IMR-90 (cell line): ENCODE measurements at regions not wholly inside any gene's neighbourhood (a gene's known extent, or its start where the extent isn't known, plus 50 kb on each side); places are given as distances from the start of the nearest gene placed in this dataset.

Source experiments
- ATAC-seq: fragments of 200-7000 bp; cut with Tn5 transposase; 2 replicates; pipeline ENCODE4 v1.9.1; 2020; ENCODE audit warnings: low read depth, mild to moderate bottlenecking, moderate library complexity
- BruUV-seq: library from RNA; stranded (reverse); fragments of 400-500 nt; replicated peaks from 2 replicates; lab custom pipeline; 2021; lab: Mats Ljungman, UMichigan
- CTCF ChIA-PET: fragments of 300-600 bp; formaldehyde crosslinking; extraction: SDS; loops from one replicate; lab custom pipeline; 2021; ENCODE audit warnings: antibody characterized with exemption; lab: Yijun Ruan, JAX
- POLR2A ChIA-PET: fragments of 300-600 bp; sonication (Branson Sonifier 250); formaldehyde crosslinking; loops from one replicate; lab custom pipeline; 2022; ENCODE audit warnings: antibody characterized with exemption; ENCODE audit not compliant: unreplicated experiment; lab: Charles Lee
- DNase-seq: peaks from one replicate; pipeline ENCODE4 v3.0.0; 2013
- H2AFZ ChIP-seq: replicated peaks from 2 replicates; pipeline ENCODE3; 2013; ENCODE audit warnings: low read length, mild to moderate bottlenecking; ENCODE audit not compliant: poor library complexity
- H2AK5ac ChIP-seq: 2 replicates; pipeline ENCODE4 v1.6.1; 2013; ENCODE audit warnings: low read depth, low read length, inconsistent platforms
- H2AK9ac ChIP-seq: replicated peaks from 2 replicates; pipeline ENCODE3; 2013; ENCODE audit warnings: mild to moderate bottlenecking, low read depth, low read length, moderate library complexity; ENCODE audit not compliant: poor library complexity
- H2BK120ac ChIP-seq: 2 replicates; pipeline ENCODE4 v1.6.1; 2013; ENCODE audit warnings: low read depth, low read length, inconsistent platforms
- H2BK15ac ChIP-seq: 3 replicates; pipeline ENCODE4 v1.6.1; 2013; ENCODE audit warnings: low read depth, low read length, inconsistent platforms
- H2BK20ac ChIP-seq: 2 replicates; pipeline ENCODE4 v1.6.1; 2013; ENCODE audit warnings: low read depth, mild to moderate bottlenecking, inconsistent platforms, low read length, moderate library complexity
- H2BK5ac ChIP-seq: 2 replicates; pipeline ENCODE4 v1.6.1; 2013; ENCODE audit warnings: mild to moderate bottlenecking, low read depth, low read length, inconsistent platforms; ENCODE audit not compliant: poor library complexity, severe bottlenecking
- H3K14ac ChIP-seq: replicated peaks from 2 replicates; pipeline ENCODE4 v1.6.1; 2013; ENCODE audit warnings: low read depth, low read length, inconsistent platforms
- H3K18ac ChIP-seq: 2 replicates; pipeline ENCODE4 v1.6.1; 2013; ENCODE audit warnings: low read depth, low read length, control low read depth
- H3K23ac ChIP-seq: 2 replicates; pipeline ENCODE4 v1.6.1; 2013; ENCODE audit warnings: low read depth, low read length, inconsistent platforms
- H3K27ac ChIP-seq: 2 replicates; pipeline ENCODE4 v1.5.1; 2013; ENCODE audit warnings: mild to moderate bottlenecking, control low read depth, low read length; ENCODE audit not compliant: insufficient read depth
- H3K27me3 ChIP-seq: 2 replicates; pipeline ENCODE4 v1.6.1; 2013; ENCODE audit warnings: low read length; ENCODE audit not compliant: control insufficient read depth, insufficient read depth
- H3K36me3 ChIP-seq: 2 replicates; pipeline ENCODE4 v1.6.1; 2013; ENCODE audit warnings: low read length, mixed read lengths; ENCODE audit not compliant: control insufficient read depth, insufficient read depth
- H3K4ac ChIP-seq: 2 replicates; pipeline ENCODE4 v1.6.1; 2013; ENCODE audit warnings: low read depth, low read length, inconsistent platforms
- H3K4me1 ChIP-seq: 2 replicates; pipeline ENCODE4 v1.6.1; 2013; ENCODE audit warnings: low read length, mixed read lengths; ENCODE audit not compliant: control insufficient read depth, insufficient read depth
- H3K4me2 ChIP-seq: 2 replicates; pipeline ENCODE4 v1.6.1; 2013; ENCODE audit warnings: low read depth, mild to moderate bottlenecking, control low read depth, low read length, moderate library complexity
- H3K4me3 ChIP-seq: 2 replicates; pipeline ENCODE4 v1.5.1; 2013; ENCODE audit warnings: low read depth, mild to moderate bottlenecking, control low read depth, low read length, moderate library complexity; ENCODE audit not compliant: insufficient read depth
- H3K56ac ChIP-seq: 2 replicates; pipeline ENCODE4 v1.6.1; 2013; ENCODE audit warnings: low read length, inconsistent platforms; ENCODE audit not compliant: insufficient read depth; ENCODE audit errors: extremely low read depth
- H3K79me1 ChIP-seq, 2 experiments: 2 replicates each; pipeline ENCODE4 v1.6.1; 2013; ENCODE audit warnings: low read length in 2 of 2, inconsistent platforms in 1 of 2, low read depth in 1 of 2
- H3K9ac ChIP-seq: 2 replicates; pipeline ENCODE4 v1.6.1; 2013; ENCODE audit warnings: low read depth, low read length, control low read depth
- H3K9me1 ChIP-seq: 2 replicates; pipeline ENCODE4 v1.6.1; 2013; ENCODE audit warnings: low read length, inconsistent platforms; ENCODE audit not compliant: insufficient read depth
- H3K9me3 ChIP-seq: 2 replicates; pipeline ENCODE4 v1.6.1; 2013; ENCODE audit warnings: low read length; ENCODE audit not compliant: control insufficient read depth, insufficient read depth
- H4K20me1 ChIP-seq: 2 replicates; pipeline ENCODE4 v1.6.1; 2013; ENCODE audit warnings: low read length, inconsistent platforms; ENCODE audit not compliant: insufficient read depth
- H4K5ac ChIP-seq: 2 replicates; pipeline ENCODE4 v1.6.1; 2013; ENCODE audit warnings: mild to moderate bottlenecking, low read depth, low read length, control low read depth
- H4K8ac ChIP-seq, 2 experiments: 2 replicates each; pipeline ENCODE4 v1.6.1; 2013; ENCODE audit warnings: low read depth in 2 of 2, low read length in 2 of 2, control low read depth in 1 of 2, inconsistent platforms in 1 of 2
- H4K91ac ChIP-seq: 2 replicates; pipeline ENCODE4 v1.6.1; 2013; ENCODE audit warnings: low read depth, low read length, inconsistent platforms; ENCODE audit not compliant: insufficient read depth
- CEBPB ChIP-seq: IDR thresholded peaks from 2 replicates; pipeline ENCODE4 v1.6.1; 2012; ENCODE audit warnings: low read depth, low read length, improper control_type of control experiment
- NFE2L2 ChIP-seq: fragments of 150-350 bp; IDR thresholded peaks from 2 replicates; pipeline ENCODE4 v1.6.1; 2016; ENCODE audit warnings: low read depth, mild to moderate bottlenecking, low read length
- RCOR1 ChIP-seq: IDR thresholded peaks from 2 replicates; pipeline ENCODE4 v1.6.1; 2012; ENCODE audit warnings: mild to moderate bottlenecking, low read length, improper control_type of control experiment; ENCODE audit not compliant: insufficient replicate concordance
- WGBS, 2 experiments: methylation state at CpG; one replicate each; pipeline versions ENCODE4 v1.1.5 to v1.1.7; 2013; ENCODE audit warnings: missing lambda C conversion rate in 2 of 2; ENCODE audit not compliant: insufficient read length in 1 of 2; ENCODE audit errors: extremely low coverage in 2 of 2; 5-methylcytosine and 5-hydroxymethylcytosine counted together
- dilution Hi-C: fragments of 300-500 bp; cut with HindIII; formaldehyde crosslinking; loops from one replicate; pipeline ENCODE4 v1.14.3; 2018; ENCODE audit warnings: low sequenced_read_pairs; ENCODE audit not compliant: unreplicated experiment
- in situ Hi-C: fragments of 300-500 bp; cut with MboI; formaldehyde crosslinking; loops from 3 replicates; pipeline ENCODE4 v1.14.3; 2019; ENCODE audit warnings: low sequenced_read_pairs, inconsistent platforms, mixed read lengths
- intact Hi-C: fragments of 100-400 bp; cut with micrococcal nuclease; formaldehyde crosslinking; loops from 2 replicates; pipeline ENCODE4 v1.10.0; 2022
- TF ChIP-seq, protein P1 (sequence below): fragments of 150-350 bp; IDR thresholded peaks from 2 replicates; pipeline ENCODE4 v1.6.1; 2016; ENCODE audit warnings: low read depth, mild to moderate bottlenecking, low read length, moderate library complexity, borderline replicate concordance

DNA sequence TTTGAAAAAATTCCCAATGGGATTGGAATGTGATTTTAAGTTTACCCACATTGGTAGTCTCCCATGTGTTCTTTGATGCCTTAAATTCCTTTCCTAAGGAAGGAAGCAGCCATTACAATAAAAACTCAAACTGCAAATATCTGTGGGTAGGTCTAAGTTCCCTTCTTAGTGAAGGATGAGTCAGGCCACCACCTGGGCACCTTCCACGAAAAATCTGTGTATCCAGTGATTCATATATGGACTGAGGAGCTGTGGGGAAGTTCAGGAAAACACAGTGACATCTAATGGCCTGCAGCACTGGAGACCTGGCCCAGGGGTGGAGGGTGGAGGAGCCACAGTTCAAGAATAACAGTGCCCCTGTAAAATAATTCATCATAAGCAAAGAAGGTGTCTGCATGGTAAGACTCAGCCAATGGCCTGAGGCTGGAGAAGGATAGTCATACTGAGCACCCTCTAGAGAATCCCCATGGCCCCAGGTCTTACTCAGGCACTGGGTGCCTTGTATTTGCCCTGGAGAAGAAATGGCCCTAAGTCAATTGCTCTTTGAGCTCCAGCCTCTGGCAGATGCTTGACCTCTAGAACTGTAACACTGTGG lies 248.6 kb downstream of the SP3 start:
- no peaks in the 10 kb centered on the region for H3K36me3 ChIP-seq
- intact Hi-C loops (no loop called here), in situ Hi-C loops (no loop called here), dilution Hi-C loops (no loop called here)
- no CpG with 5 or more reads among the region's 1 CpG for WGBS, 2 experiments
- no peaks in the 10 kb centered on the region for H3K4me1 ChIP-seq
- no TSS peak for BruUV-seq
- no peak overlapping the region for H2AK5ac ChIP-seq
- no peak overlapping the region for H3K9ac ChIP-seq
- H3K4ac ChIP-seq = no peak overlapping the region
- no peak overlapping the region for H2BK20ac ChIP-seq
- no peak for DNase-seq
- no peak overlapping the region for H3K56ac ChIP-seq
- no peak overlapping the region for H3K14ac ChIP-seq
- H2BK120ac ChIP-seq = no peak overlapping the region
- no peak overlapping the region for H3K23ac ChIP-seq
- H3K9me1 ChIP-seq = no peaks in the 10 kb centered on the region
- TF ChIP-seq RCOR1 (no peak), CEBPB (no peak), NFE2L2 (no peak)
- TF ChIP-seq, protein P1, sequence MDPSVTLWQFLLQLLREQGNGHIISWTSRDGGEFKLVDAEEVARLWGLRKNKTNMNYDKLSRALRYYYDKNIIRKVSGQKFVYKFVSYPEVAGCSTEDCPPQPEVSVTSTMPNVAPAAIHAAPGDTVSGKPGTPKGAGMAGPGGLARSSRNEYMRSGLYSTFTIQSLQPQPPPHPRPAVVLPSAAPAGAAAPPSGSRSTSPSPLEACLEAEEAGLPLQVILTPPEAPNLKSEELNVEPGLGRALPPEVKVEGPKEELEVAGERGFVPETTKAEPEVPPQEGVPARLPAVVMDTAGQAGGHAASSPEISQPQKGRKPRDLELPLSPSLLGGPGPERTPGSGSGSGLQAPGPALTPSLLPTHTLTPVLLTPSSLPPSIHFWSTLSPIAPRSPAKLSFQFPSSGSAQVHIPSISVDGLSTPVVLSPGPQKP = no peak
- peaks cover 13% of the 10 kb centered on the region for H3K27me3 ChIP-seq
- no peak overlapping the region for H3K18ac ChIP-seq
- CTCF ChIA-PET = no interaction called here
- ATAC-seq = no peak
- H3K4me2 ChIP-seq = no peak overlapping the region
- no peaks in the 10 kb centered on the region for H3K9me3 ChIP-seq
- no peak overlapping the region for H2AK9ac ChIP-seq
- H4K91ac ChIP-seq = no peak overlapping the region
- no peak overlapping the region for H3K27ac ChIP-seq
- no peak overlapping the region for H2BK15ac ChIP-seq
- H4K8ac ChIP-seq = no peak overlapping the region
- H2AFZ ChIP-seq = no peak overlapping the region
- H4K20me1 ChIP-seq = no peaks in the 10 kb centered on the region
- H4K5ac ChIP-seq = no peak overlapping the region
- H3K4me3 ChIP-seq = no peak overlapping the region
- H2BK5ac ChIP-seq = no peak overlapping the region
- no peaks in the 10 kb centered on the region for H3K79me1 ChIP-seq
- POLR2A ChIA-PET = no interaction called here
